AG09309 (cell line): ENCODE measurements at regions not wholly inside any gene's neighbourhood (a gene's known extent, or its start where the extent isn't known, plus 50 kb on each side); places are given as distances from the start of the nearest gene placed in this dataset.

Experiments used
- DNase-seq: peaks from one replicate; pipeline ENCODE4 v3.0.0-alpha.2; 2010; ENCODE audit warnings: low read depth
- H3K4me3 ChIP-seq: 2 replicates; pipeline ENCODE4 v1.5.1; 2011; ENCODE audit warnings: mild to moderate bottlenecking, low read depth, low read length, moderate library complexity; ENCODE audit not compliant: control insufficient read depth
- TF ChIP-seq, protein P1 (sequence below): IDR thresholded peaks from 2 replicates; pipeline ENCODE4 v1.5.1; 2011; ENCODE audit warnings: mild to moderate bottlenecking, low read depth, low read length, inconsistent platforms; ENCODE audit not compliant: insufficient read depth, control insufficient read depth; ENCODE audit errors: missing control alignments

DNA sequence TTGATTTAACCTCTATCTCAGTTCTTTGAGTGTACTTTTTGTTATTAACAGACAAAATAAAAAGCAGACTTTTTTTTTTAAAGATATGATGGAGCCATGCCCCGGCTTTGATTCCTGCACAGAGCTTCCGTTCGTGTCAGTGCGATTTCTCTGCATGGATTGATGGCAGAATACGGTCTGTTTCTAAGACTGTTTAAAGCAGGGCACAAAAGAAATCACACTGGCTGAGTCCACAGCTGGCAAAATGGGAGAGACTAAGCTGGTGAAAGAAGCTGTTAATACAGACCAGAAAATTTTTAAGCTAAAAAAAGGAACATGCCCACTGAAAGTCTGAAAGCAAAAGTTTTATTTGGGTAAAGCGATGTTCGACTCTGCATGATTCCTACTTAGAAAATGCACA is 501.4 kb upstream of the WWC1 start:
- no peak for DNase-seq
- TF ChIP-seq, protein P1, sequence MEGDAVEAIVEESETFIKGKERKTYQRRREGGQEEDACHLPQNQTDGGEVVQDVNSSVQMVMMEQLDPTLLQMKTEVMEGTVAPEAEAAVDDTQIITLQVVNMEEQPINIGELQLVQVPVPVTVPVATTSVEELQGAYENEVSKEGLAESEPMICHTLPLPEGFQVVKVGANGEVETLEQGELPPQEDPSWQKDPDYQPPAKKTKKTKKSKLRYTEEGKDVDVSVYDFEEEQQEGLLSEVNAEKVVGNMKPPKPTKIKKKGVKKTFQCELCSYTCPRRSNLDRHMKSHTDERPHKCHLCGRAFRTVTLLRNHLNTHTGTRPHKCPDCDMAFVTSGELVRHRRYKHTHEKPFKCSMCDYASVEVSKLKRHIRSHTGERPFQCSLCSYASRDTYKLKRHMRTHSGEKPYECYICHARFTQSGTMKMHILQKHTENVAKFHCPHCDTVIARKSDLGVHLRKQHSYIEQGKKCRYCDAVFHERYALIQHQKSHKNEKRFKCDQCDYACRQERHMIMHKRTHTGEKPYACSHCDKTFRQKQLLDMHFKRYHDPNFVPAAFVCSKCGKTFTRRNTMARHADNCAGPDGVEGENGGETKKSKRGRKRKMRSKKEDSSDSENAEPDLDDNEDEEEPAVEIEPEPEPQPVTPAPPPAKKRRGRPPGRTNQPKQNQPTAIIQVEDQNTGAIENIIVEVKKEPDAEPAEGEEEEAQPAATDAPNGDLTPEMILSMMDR = no peak
- no peak overlapping the region for H3K4me3 ChIP-seq

DNA sequence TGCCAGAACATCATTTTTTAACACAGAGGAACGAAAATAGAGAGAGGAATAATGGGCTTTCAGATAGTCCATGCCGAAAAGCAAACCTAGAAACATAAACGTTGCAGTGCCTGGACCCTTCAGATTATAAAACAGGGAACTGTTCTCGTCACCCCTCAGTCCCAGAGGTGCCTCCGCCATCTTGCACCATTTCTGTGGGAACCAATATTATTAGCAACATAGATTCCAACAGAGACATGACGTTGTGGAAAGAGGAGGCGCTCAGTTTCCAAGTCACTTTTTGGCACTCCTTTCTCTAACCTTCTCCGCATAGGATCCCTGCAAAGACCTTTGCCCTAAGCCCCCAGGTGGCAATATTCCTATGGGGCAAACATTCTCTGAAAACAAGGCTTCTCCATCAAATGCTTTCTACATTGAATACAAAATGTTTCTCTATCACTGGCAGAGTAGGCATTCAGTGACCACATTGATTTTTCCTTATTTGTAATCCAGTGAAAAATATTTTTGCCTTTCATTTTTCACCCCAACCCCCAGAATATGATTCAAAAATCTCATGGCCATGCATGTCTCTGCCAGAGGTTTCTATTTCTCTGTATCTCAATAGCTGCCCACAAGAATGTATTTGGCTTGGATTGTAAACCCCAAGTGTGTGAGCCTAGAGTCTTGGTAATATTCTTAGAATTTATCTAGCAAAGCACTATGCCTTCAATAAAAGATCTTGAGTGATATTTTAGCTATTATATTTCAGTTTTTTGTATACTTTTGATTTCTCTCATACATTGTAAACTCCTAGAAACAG is 500.8 kb upstream of the WWC1 start:
- TF ChIP-seq, protein P1 = no peak
- H3K4me3 ChIP-seq = no peak overlapping the region
- peak; percentile 61 for DNase-seq

DNA sequence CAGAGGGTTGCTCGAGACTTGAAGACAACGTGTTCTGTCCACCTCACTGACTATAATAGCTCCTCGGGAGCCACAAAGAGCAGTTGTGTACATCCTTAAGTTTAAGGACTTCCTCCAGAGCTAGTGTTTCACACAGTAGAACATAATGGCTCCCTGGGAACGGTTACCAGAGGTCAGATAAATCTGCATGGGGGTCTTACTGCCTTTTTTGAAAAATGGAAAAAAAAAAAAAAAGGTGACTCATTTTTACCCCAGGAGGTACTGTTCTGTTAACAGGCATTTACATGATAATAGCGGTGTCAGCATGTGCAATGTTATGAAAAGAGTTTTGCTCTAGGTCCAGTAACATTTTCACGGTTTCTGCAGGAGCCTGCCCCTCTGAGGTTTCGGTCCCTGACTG is 498.9 kb upstream of the WWC1 start:
- H3K4me3 ChIP-seq = no peak overlapping the region
- TF ChIP-seq, protein P1 = no peak
- no peak for DNase-seq

DNA sequence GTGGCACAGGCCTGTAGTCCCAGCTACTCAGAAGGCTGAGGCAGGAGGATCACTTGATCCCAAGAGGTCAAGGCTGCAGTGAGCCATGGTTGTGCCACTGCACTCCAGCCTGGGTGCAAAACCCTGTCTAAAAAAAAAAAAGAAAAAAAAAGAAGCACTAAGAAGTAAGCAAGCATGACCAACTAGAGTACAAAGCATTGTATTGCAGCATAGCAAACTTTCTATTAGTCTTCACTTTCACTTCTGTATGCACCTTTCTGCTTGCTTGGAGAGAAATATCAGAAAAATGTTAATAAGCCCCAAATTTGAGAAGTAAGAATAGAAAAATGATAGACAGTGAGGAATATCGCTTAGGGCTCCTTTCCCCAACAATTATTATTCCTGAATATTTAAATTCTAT is 497.7 kb upstream of the WWC1 start:
- DNase-seq = no peak
- no peak overlapping the region for H3K4me3 ChIP-seq
- TF ChIP-seq, protein P1 = no peak

DNA sequence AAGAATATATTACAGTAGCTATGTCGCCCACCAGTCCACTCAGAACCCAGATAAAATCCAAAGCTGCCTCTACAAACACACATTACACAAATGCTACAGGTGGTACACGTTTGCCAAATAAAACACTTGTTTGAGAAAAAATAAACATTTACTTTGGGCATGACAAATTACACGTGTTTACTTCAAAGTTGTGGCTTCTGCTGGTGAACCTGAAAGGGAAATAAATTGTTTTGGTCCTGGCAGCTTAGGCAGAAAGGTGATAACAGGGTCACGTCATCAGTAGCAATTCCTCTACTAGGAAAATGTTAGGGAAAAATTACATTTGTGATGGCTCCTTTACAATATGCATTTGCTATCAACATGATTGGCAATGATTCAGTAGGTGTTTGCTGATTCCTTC is 497.3 kb upstream of the WWC1 start:
- no peak for DNase-seq
- TF ChIP-seq, protein P1 = no peak
- no peak overlapping the region for H3K4me3 ChIP-seq

DNA sequence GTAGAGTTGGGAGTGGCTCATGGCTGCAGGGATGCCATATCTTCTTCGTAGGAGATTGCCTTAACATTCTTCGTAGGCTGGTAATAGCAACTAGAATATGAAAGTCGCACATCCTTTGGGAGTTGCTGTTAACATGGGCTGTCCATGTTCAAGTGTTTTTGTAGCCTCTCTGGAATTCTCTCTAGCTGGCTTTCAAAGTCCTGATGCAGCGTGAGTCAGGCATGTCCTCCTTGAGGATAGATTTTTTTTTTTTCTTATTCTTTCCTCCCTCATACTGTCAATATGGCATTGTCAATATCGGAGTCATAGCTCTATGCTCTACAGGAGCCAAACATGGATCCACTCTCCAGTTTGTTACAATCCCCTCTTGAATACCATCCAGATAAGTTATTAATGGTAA is 494.8 kb upstream of the WWC1 start:
- TF ChIP-seq, protein P1 = no peak
- DNase-seq = no peak
- no peak overlapping the region for H3K4me3 ChIP-seq
